ENCODE measurements at regions not wholly inside any gene's neighbourhood (a gene's known extent, or its start where the extent isn't known, plus 50 kb on each side); places are given as distances from the start of the nearest gene placed in this dataset.

DNA sequence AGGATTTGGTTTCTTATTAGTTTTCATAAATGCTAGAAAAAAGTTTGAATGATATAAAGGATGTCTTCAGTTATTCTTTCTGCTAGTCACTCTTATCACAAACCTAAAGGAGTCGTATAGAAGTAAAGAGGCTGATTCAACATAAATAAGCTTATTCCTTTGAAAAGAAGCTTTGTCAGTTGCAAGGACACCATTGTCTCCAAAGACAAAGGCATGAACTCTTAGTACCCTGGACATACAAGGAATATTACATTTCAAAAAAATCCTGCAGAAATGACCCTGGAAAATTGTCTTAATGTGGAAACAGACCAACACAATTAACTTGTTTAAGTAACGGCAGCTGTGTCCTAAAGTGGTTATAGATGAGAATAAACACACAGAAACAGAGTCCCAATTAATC, 528.0 kb downstream of the CPS1 start:
- TF ChIP-seq, protein P1, sequence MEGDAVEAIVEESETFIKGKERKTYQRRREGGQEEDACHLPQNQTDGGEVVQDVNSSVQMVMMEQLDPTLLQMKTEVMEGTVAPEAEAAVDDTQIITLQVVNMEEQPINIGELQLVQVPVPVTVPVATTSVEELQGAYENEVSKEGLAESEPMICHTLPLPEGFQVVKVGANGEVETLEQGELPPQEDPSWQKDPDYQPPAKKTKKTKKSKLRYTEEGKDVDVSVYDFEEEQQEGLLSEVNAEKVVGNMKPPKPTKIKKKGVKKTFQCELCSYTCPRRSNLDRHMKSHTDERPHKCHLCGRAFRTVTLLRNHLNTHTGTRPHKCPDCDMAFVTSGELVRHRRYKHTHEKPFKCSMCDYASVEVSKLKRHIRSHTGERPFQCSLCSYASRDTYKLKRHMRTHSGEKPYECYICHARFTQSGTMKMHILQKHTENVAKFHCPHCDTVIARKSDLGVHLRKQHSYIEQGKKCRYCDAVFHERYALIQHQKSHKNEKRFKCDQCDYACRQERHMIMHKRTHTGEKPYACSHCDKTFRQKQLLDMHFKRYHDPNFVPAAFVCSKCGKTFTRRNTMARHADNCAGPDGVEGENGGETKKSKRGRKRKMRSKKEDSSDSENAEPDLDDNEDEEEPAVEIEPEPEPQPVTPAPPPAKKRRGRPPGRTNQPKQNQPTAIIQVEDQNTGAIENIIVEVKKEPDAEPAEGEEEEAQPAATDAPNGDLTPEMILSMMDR (conservative IDR thresholded peaks at IDR 0.05) = no peak
- TF ChIP-seq ZFX (IDR thresholded peaks at IDR 0.05) = no peak
